ENCODE measurements at regions not wholly inside any gene's neighbourhood (a gene's known extent, or its start where the extent isn't known, plus 50 kb on each side); places are given as distances from the start of the nearest gene placed in this dataset.
"Not testable (repeated sequence)": the region's sequence is repeated elsewhere in the genome, so short reads cannot be mapped to it uniquely, and the experiment has no call there.

- DNase-seq (ENCODE audit: low read depth, low spot score): no peak
- in situ Hi-C loops (cut with HindIII; ENCODE audit: low pct_unique_long_range_greater_than_20kb, low sequenced_read_pairs): no loop called here
Measured at GRCh38 chr12:32010631-32011336, 51.6 kb downstream of the RESF1 start.

GRCh38 chr12:32012249-32012785 is 53.1 kb downstream of the RESF1 start:
- no peak for DNase-seq (ENCODE audit: low read depth, low spot score)
- in situ Hi-C loops (cut with HindIII; ENCODE audit: low pct_unique_long_range_greater_than_20kb, low sequenced_read_pairs): no loop called here

- in situ Hi-C loops (cut with HindIII; ENCODE audit: low pct_unique_long_range_greater_than_20kb, low sequenced_read_pairs): no loop called here
- no peak for DNase-seq (ENCODE audit: low read depth, low spot score)
Measured at GRCh38 chr12:32015036-32015435, 55.8 kb downstream of the RESF1 start.

GRCh38 chr12:32016680-32017482 is 57.7 kb downstream of the RESF1 start:
- in situ Hi-C loops (cut with HindIII; ENCODE audit: low pct_unique_long_range_greater_than_20kb, low sequenced_read_pairs): no loop called here
- DNase-seq (ENCODE audit: low read depth, low spot score): no peak

DNA sequence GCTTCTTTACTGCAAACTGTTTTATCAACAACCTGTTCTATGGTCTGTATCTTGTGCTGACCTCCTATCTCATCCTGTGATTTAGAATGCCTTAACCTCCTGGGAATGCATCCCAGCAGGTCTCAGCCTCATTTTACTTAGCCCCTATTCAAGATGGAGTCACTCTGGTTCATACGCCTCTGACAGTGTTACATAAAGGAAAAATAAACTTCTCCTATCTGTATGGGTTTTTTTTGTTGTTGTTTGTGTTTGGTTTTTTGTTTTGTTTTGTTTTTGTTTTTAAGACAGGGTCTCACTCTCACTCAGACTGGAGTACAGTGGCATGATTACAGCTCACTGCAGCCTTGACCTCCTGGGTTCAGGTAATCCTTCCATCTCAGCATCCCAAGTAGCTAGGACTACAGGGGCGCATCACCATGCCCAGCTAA is 62.1 kb downstream of the RESF1 start:
- no peak for DNase-seq (ENCODE audit: low read depth, low spot score)
- in situ Hi-C loops (cut with HindIII; ENCODE audit: low pct_unique_long_range_greater_than_20kb, low sequenced_read_pairs): no loop called here

DNA sequence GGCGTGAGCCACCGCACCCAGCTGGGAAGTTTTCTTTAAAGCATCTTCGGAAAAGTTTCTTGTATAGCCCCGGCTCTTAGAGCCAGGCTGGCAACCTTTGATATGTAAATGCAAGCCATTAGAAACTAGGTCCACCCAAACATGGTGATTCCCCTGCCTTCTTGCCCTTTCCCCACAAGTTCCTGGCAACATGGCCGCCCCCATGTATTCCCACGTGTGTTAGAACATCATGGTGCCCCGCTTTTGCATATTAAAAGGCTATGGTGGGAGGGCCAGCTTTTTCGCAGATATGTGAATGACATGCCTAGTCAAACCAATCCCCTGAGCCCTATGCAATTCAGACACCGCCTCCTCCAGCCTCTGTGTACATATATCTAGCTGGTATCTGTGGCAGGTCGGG is 63.2 kb downstream of the RESF1 start:
- in situ Hi-C loops (cut with HindIII; ENCODE audit: low pct_unique_long_range_greater_than_20kb, low sequenced_read_pairs); DNase-seq (ENCODE audit: low read depth, low spot score): not testable (repeated sequence)

GRCh38 chr12:32023861-32024260 is 64.6 kb downstream of the RESF1 start:
- in situ Hi-C loops (cut with HindIII; ENCODE audit: low pct_unique_long_range_greater_than_20kb, low sequenced_read_pairs); DNase-seq (ENCODE audit: low read depth, low spot score): not testable (repeated sequence)

GRCh38 chr12:32024884-32025592 is 65.8 kb downstream of the RESF1 start:
- DNase-seq (ENCODE audit: low read depth, low spot score): no peak
- in situ Hi-C loops (cut with HindIII; ENCODE audit: low pct_unique_long_range_greater_than_20kb, low sequenced_read_pairs): no loop called here

- no peak for DNase-seq (ENCODE audit: low read depth, low spot score)
- in situ Hi-C loops (cut with HindIII; ENCODE audit: low pct_unique_long_range_greater_than_20kb, low sequenced_read_pairs): no loop called here
Measured at GRCh38 chr12:32025906-32026305, 66.7 kb downstream of the RESF1 start.

- DNase-seq (ENCODE audit: low read depth, low spot score): no peak
Measured at GRCh38 chr12:32027684-32028365, 68.6 kb downstream of the RESF1 start.

DNA sequence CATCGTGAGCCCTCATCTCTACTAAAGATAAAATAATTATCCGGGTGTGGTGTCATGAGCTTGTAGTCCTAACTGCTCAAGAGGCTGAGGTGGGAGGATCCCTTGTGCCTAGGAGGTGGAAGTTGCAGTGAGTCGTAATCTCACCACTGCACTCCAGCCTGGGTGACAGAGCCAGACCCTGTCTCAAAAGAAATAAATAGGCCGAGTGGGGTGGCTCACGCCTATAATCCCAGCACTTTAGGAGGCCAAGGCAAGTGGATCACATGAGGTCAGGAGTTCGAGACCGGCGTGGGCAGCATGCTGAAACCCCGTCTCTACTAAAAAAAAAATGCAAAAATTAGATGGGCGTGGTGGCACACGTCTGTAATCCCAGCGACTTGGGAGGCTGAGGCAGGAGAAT is 70.9 kb downstream of the RESF1 start:
- in situ Hi-C loops (cut with HindIII; ENCODE audit: low pct_unique_long_range_greater_than_20kb, low sequenced_read_pairs): no loop called here
- DNase-seq (ENCODE audit: low read depth, low spot score): no peak

More at GRCh38 chr12:32027684-32028365, 68.6 kb downstream of the RESF1 start:
- in situ Hi-C loops (cut with HindIII; ENCODE audit: low pct_unique_long_range_greater_than_20kb, low sequenced_read_pairs): no loop called here

DNA sequence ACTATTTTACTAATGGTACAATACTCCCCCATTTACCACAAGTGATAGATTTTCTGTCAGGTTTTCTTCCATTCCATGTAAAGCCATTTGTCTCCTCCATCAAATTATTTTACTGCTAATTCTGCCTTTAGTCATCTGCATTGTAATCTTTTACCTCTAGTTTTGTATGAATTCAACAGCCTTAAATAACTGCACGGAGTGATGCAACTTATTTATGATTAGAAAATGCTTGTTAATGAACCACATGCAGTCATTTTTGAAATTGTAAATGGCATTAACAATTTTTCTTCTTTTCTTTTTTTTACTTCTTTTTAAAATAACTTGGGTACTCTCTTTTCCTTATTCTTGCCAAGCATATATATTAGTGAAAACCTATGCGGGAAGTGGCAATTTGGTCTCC is 71.5 kb downstream of the RESF1 start:
- in situ Hi-C loops (cut with HindIII; ENCODE audit: low pct_unique_long_range_greater_than_20kb, low sequenced_read_pairs): no loop called here
- DNase-seq (ENCODE audit: low read depth, low spot score): no peak

GRCh38 chr12:32031109-32031508 is 71.9 kb downstream of the RESF1 start:
- no peak for DNase-seq (ENCODE audit: low read depth, low spot score)
- in situ Hi-C loops (cut with HindIII; ENCODE audit: low pct_unique_long_range_greater_than_20kb, low sequenced_read_pairs): no loop called here

DNA sequence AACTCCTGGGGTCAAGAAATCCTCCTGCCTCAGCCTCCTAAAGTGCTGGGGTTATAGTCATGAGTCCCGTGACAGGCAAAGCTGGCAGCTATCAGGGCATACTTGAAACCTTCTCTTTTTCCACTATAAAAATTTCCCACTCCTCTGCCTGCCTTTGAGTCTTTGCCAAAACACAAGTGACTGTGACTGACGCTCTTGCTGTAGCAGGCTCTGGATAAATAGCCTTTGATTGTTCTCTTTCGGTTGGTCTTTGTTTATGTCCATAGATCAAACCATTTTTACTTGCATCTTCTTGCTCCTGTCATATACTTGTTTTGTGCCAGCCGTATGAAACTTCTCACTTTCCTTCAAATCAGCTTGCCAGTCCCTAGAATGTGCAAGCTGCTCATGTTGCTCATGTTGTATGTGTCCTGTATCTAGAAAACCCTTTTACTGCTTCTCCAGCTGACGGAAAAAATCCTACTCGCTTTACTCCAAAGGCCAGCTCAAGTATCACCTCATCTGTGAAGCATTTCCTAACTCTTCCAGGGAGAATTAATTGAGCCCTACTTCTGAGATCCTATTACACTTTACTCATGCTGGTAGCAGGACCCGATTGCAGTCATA is 73.1 kb downstream of the RESF1 start:
- in situ Hi-C loops (cut with HindIII; ENCODE audit: low pct_unique_long_range_greater_than_20kb, low sequenced_read_pairs): no loop called here
- no peak for DNase-seq (ENCODE audit: low read depth, low spot score)

GRCh38 chr12:32033406-32033805 is 73.2 kb upstream of the BICD1 start:
- DNase-seq (ENCODE audit: low read depth, low spot score): no peak
- in situ Hi-C loops (cut with HindIII; ENCODE audit: low pct_unique_long_range_greater_than_20kb, low sequenced_read_pairs): no loop called here

GRCh38 chr12:32034045-32034444 is 72.6 kb upstream of the BICD1 start:
- in situ Hi-C loops (cut with HindIII; ENCODE audit: low pct_unique_long_range_greater_than_20kb, low sequenced_read_pairs): no loop called here
- DNase-seq (ENCODE audit: low read depth, low spot score): no peak

DNA sequence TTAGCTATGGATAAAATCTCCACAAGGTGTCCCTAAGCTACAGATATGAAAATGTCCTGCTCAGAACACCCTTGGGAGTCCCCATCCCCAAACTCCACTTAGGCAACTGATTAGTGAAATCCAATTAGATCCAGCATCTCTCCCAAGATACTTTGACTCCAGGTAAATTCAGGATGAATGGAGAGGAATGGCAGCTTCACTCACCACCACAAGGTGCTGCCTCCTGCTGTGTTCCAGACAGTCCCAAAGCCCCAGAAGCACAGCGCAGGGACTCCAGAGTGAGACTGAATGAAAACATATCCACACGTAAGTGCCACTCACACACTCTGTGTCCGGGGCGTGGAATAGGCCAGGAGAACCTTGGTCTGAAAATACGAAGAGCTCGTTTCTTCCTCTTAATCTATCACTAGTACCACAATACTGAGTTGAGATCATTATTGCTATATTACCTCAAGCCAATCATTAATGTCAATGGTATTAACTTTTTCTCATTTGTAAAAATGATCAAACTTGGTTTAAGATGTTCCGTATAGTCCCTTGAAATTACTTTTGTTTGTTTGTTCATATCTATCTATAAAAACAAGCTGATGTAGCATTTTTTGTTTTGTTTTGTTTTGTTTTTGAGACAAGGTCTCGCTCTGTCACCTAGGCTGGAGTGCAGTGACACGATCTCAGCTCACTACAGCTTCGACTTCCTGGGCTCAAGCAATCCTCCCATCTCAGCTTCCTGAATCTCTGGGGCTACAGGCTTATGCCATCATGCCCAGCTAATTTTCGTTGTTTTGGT is 70.0 kb upstream of the BICD1 start:
- in situ Hi-C loops (cut with HindIII; ENCODE audit: low pct_unique_long_range_greater_than_20kb, low sequenced_read_pairs): no loop called here
- DNase-seq (ENCODE audit: low read depth, low spot score): no peak
